ENCODE measurements at regions not wholly inside any gene's neighbourhood (a gene's known extent, or its start where the extent isn't known, plus 50 kb on each side); places are given as distances from the start of the nearest gene placed in this dataset.

DNA sequence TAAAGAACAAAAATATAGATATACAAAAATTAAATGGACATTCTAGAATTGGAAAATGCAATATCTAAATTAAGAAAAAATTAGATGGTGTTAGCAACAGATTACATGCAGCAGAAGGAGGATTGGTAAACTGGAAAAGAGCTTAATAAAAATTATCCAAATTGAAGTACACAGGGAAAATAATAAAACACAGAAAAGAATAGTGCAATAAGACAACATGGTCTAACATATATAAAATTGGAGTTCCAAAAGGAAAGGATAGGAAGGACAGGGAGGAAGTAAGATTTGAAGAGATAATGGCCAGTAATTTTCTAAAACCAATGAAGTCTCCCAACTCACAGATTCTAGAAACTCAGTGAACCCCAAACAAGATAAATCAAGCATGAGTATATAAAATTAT is 194.5 kb downstream of the TBX18 start:
- TF ChIP-seq EZH2 (IDR thresholded peaks at IDR 0.05) (no peak), POLR2AphosphoS5 (IDR thresholded peaks at IDR 0.05; ENCODE audit: borderline replicate concordance, low read depth, low read length) (no peak), FOXP2 (optimal IDR thresholded peaks at IDR 0.05; ENCODE audit: control extremely low read depth, extremely low read length, insufficient read depth) (no peak)

All from SK-N-MC (cell line).